Gastroesophageal sphincter (tissue), 3 donors: ENCODE measurements at regions not wholly inside any gene's neighbourhood (a gene's known extent, or its start where the extent isn't known, plus 50 kb on each side); places are given as distances from the start of the nearest gene placed in this dataset.

ENCODE experiments used
- POLR2A ChIP-seq, 2 donors: fragments of 450-650 bp; IDR thresholded peaks; one replicate each; pipeline ENCODE4 v1.6.1; 2017; ENCODE audit warnings: antibody characterized with exemption in 2 of 2, mild to moderate bottlenecking in 2 of 2, moderate library complexity in 1 of 2
- POLR2AphosphoS5 ChIP-seq: sonication (generic); formaldehyde crosslinking; IDR thresholded peaks from one replicate; pipeline ENCODE4 v1.6.1; 2017; ENCODE audit warnings: antibody characterized with exemption
- TF ChIP-seq, protein P1 (sequence below), 4 experiments: fragments of 200-600 bp in 2 of 4; fragments of 450-650 bp in 2 of 4; sonication (generic) in 1 of 4; IDR thresholded peaks; one replicate each; pipeline ENCODE4 v1.5.1; 2017 to 2019; ENCODE audit warnings: antibody characterized with exemption in 4 of 4, mild to moderate bottlenecking in 2 of 4, moderate library complexity in 2 of 4

DNA sequence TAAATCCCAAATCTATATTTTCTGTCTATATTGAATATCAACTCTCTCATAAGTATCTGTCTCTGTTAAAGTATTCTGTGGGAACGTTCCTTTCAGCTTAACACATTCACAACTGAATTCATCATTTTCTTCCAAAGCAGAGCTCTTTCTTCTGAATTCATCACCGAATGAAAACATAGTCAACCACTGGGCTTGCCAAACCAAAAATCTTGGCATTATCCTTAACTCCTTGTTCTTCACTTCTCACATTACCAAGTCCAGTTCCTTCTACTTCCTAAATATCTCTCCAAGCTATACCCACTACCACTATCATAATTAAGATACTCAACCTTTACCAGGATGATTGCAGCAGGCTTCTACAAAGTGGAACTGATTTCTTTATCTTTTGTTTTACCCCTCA, 559.8 kb downstream of the MAT2B start:
- TF ChIP-seq, protein P1, sequence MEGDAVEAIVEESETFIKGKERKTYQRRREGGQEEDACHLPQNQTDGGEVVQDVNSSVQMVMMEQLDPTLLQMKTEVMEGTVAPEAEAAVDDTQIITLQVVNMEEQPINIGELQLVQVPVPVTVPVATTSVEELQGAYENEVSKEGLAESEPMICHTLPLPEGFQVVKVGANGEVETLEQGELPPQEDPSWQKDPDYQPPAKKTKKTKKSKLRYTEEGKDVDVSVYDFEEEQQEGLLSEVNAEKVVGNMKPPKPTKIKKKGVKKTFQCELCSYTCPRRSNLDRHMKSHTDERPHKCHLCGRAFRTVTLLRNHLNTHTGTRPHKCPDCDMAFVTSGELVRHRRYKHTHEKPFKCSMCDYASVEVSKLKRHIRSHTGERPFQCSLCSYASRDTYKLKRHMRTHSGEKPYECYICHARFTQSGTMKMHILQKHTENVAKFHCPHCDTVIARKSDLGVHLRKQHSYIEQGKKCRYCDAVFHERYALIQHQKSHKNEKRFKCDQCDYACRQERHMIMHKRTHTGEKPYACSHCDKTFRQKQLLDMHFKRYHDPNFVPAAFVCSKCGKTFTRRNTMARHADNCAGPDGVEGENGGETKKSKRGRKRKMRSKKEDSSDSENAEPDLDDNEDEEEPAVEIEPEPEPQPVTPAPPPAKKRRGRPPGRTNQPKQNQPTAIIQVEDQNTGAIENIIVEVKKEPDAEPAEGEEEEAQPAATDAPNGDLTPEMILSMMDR (IDR thresholded peaks at IDR 0.05) = no peak
- TF ChIP-seq POLR2A (IDR thresholded peaks at IDR 0.05) (no peak), POLR2AphosphoS5 (no peak)
